Putamen (tissue), 1 donor: ENCODE measurements at regions not wholly inside any gene's neighbourhood (a gene's known extent, or its start where the extent isn't known, plus 50 kb on each side); places are given as distances from the start of the nearest gene placed in this dataset.

Experiments used
- DNase-seq: peaks from one replicate; pipeline ENCODE4 v3.0.0-alpha.2; 2016; ENCODE audit warnings: low spot score

- no peak for DNase-seq
Measured at GRCh38 chr6:121826156-121826810, 390.8 kb downstream of the GJA1 start.

- no peak for DNase-seq
Measured at GRCh38 chr6:121828146-121828886, 392.9 kb downstream of the GJA1 start.

GRCh38 chr6:121830736-121831135 lies 395.3 kb downstream of the GJA1 start:
- no peak for DNase-seq

DNA sequence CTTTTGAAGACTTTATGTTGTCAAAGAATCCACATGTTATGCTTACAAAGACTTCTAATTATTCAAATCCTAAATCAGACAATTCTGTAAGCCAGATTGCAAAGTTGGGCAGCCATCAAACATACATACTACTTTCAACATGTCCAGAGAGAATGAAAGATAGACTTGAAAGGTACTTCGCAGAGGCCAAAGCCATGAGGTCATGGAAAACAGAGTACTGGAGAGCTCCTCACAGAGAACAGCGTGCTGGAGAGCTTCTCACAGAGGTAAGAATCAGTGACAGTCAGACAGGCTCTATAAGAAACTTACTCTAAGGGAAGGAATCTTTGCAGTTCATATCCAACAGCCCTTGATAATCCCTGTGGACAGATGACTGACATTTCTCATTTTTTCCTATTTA lies 400.2 kb downstream of the GJA1 start:
- no peak for DNase-seq

DNA sequence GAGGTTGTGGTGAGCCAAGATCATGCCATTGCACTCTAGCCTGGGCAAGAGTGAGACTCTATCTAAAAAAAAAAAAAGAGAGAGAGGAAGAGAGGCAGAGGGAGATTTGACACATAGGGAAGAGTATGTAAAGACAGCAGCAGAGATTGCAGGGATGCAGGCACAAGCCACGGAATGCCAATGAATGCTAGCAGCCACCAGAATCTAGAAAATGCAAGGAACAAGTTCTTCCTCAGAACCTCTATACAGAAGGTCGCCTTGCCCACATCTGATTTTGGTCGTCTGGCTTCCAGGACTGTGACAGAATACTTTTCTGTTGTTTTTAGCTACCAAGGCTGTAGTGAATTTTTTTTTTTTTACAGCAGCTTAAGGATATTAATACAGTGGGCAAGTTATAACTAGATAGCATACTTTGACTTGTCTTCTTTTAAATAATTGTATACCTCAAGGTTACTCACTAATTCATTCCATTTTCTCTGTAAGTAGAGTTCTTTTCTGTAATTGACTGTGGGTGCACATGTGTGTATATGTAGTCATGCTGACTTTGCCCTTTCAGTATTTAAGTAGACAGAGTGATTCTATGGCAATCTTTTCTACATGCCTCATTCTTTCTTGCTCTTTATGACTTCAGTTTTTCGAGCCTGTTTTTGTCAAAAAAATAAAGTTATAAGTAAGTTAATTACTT lies 402.2 kb downstream of the GJA1 start:
- DNase-seq = no peak

- DNase-seq = no peak
Measured at GRCh38 chr6:121838842-121839241, 403.4 kb downstream of the GJA1 start.

DNA sequence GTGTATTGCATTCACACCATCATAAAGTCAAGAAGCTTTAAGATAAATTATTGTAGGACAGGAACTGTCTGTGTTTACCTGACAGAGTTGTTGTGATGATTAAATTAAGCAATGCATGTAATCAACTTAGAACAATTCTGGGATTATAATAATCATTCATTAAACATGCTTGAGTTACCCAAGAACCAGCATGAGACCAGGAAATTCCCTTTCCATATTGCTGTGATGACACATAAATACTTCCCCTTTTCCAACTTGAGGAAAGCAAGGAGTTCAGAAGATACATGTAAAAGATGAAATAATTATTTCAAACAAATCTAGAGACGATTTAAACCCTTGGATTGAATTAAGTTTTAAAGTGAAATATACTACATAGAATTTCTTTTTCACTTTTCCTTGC lies 404.4 kb downstream of the GJA1 start:
- no peak for DNase-seq

DNA sequence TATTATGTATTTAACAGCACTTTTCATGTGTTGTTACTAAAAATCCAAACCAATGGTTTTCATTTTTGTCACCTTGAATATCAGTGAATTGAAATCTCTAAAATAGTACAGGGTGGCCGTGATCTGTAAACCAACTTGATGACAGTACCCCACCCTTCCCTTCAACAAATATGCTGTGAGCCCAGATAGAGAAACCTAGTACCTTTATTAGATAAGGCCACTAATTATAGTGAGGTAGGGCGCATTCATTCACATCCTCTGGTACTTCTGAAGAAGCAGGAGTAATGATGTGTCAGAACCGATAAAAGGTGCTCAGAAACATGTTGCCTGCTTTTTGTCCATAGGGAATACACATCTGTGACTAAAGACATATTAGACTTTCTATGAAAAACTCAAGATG lies 409.5 kb downstream of the GJA1 start:
- no peak for DNase-seq

DNA sequence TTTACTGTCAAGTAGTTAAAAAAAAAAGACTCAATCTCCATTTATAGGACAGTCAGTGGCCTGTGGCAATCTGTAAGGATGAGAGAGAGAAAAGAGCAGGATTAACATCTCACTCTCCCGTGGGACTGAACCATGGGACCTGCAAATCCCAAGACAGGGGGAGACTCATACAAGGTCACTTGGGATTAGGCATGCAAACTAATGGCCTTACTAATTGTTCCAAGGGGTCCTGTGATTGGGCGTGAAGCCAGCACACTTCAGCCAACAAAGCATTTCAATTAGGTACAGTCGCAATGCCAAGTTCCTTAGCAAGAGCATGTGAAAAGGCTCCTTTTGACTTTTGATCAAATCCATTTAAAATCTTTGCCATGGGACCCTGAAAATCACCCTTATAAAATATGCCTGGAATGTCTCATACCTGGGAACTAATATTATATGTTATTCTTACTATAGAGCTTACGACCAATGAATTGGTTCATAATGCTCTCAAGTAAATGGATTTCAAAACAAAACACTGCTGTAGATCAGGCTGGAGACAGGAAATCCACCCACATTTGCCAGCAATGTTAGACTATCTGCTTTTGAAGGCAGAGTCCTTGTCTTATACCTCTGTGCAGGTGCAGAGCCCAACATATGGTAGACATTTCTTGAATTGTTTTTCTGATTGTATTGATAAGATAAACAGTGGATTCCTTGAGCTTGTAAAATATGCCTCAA lies 412.5 kb downstream of the GJA1 start:
- DNase-seq = peak; percentile 49

GRCh38 chr6:121848523-121849255 lies 413.2 kb downstream of the GJA1 start:
- peak; percentile 31 for DNase-seq

DNA sequence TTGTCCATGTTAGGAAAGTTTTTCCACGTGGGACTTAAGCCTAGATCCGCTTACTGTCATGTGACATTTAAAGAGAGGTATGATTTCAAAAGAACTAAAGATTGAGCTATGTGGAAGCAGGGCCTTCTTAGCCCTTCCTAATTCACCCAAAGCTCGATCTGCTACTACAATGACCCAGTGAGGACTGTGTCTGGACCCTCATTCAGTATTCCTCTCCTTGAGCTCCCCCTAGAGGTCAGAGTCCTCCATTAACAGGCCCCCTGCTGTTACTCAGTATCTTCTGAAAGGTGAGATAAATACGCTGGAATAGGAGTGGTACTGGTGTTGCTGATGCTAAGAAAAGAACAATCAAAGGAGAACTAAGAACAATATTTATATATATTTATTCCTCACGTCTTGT lies 414.0 kb downstream of the GJA1 start:
- DNase-seq = no peak

DNA sequence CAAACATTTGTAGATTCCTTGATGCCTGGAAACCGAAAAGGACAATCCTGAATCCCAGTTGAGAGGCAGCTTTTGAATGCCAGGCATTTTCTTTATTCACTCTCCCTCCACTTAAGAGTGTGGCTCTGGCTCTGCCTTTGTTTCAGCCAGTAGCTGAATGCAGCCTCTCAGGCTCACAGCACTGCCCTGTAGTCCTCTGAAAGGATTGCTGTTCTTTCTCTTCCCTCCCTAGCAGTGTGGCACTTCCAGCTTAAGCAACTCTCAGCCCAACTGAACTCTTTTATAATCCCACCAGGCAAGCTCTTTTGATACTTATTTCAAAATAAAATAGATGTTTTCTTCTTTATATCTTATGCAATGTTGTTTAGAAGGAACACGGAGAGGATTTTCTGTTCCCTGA lies 415.6 kb downstream of the GJA1 start:
- DNase-seq = peak; percentile 34

GRCh38 chr6:121853686-121854085 lies 418.2 kb downstream of the GJA1 start:
- no peak for DNase-seq

DNA sequence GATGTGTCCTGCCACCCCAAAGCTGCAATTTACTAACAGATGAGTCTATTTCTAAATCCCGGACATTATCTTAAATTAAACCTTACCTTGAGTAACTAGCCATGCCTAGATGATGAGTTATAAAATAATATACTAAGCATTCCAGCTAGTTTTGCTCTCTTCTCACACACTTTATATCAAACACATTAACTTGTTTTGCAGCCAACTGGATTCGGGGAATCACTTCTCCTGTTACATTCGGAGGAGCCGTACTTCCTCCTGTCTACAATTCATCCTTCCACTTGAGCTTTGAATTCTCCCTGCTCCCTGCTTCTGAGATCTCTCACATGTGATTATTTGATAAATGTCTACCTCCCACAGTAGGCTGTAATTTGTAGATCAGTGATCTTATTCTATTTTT lies 420.1 kb downstream of the GJA1 start:
- DNase-seq = no peak

DNA sequence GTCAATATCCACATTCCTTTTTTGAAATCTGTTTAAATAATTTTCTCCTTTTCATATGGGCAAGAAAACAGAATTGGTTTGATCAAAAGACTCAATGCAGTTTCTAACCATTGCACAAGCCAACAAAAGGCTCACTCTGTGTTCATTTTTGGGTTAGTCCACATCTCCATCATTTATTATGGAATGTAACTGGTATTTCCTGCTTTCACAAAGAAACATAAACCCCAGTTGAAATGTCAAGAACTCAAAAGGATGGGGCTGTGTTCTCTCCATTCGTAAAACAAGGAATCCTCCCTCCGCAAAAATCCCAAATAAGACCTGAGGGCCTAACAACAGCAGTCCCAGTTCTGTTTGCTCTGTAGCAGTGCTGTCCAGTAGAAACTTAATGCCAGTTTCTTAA lies 420.9 kb downstream of the GJA1 start:
- no peak for DNase-seq

- DNase-seq = no peak
Measured at GRCh38 chr6:121857551-121857950, 422.1 kb downstream of the GJA1 start.

- DNase-seq = no peak
Measured at GRCh38 chr6:121858310-121858709, 422.9 kb downstream of the GJA1 start.

GRCh38 chr6:121858986-121859385 lies 423.5 kb downstream of the GJA1 start:
- DNase-seq = no peak

DNA sequence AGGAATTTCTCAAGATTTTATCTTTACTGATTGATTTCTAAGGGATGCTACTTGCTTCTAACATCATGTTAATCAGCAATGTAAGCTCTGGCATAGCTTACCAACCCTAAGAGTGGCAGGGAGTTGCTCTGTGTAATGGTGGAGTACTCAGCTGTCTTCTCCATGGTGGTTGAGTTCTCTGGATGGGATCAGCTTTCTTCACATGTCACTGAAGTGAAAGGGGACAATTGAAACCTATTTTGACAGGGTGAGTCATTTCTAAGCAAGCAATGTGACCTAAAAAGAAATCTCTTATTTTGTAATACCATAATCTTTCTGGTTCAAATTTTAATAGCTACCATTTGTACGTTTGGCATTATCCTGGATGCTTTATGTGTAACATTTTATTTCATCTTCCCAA lies 430.4 kb downstream of the GJA1 start:
- DNase-seq = no peak

- no peak for DNase-seq
Measured at GRCh38 chr6:121867095-121867494, 431.6 kb downstream of the GJA1 start.

DNA sequence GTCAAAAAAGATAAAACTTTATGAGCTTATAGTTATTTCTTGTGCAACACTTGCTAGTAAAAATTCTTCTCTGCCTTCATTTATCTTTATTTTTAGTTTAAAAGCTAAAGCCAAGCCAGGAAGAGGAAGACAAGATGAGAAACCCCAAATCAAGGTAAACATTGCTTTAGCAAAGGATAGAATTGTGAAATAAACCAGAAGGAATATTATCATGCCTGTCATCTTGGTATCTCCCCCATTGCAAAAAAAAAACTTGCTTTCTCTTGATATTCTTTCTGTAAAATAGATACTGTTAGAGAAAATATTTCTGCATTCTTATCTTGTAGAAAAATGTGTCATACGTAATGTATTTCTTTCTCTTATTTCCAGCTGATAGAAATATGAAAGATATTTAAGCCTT lies 432.8 kb downstream of the GJA1 start:
- no peak for DNase-seq

DNA sequence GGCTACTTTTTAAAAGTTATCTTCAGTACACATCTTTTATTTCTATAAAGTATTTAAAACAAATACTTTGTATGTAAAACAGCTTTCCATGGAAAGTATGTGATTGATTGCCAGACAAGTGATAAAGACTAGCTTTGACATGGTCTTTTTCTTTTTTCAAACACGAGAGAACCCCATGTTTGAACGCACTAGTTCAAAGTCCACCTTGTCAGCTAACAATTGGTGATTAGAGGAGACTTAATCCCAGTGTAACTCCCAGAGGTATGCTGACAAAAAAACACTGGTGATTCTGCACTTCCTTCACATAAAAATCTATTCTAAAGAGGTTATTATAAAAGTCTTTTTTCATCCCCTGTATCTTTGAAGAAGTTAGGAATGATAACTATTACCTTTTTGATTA lies 438.1 kb downstream of the GJA1 start:
- no peak for DNase-seq
